AG04449 (cell line): ENCODE measurements at regions not wholly inside any gene's neighbourhood (a gene's known extent, or its start where the extent isn't known, plus 50 kb on each side); places are given as distances from the start of the nearest gene placed in this dataset.

Experiments
- CTCF ChIA-PET: fragments of 350-600 bp; formaldehyde crosslinking; extraction: SDS; loops from one replicate; lab custom pipeline; 2021; ENCODE audit warnings: antibody characterized with exemption; lab: Yijun Ruan, JAX
- POLR2A ChIA-PET: fragments of 400-600, 350-600 bp; formaldehyde crosslinking; extraction: SDS; loops from one replicate; lab custom pipeline; 2020; ENCODE audit warnings: antibody characterized with exemption, inconsistent platforms; lab: Yijun Ruan, JAX
- DNase-seq: peaks from one replicate; pipeline ENCODE4 v3.0.0-alpha.2; 2010; ENCODE audit warnings: low read depth, low spot score
- H3K4me3 ChIP-seq: 2 replicates; pipeline ENCODE4 v1.5.1; 2011; ENCODE audit warnings: low read depth, mild to moderate bottlenecking, control low read depth, low read length
- CTCF ChIP-seq: IDR thresholded peaks from one replicate; pipeline ENCODE4 v1.5.1; 2011; ENCODE audit warnings: mild to moderate bottlenecking, moderate library complexity, low read length, control low read depth, inconsistent platforms; ENCODE audit not compliant: insufficient read depth; ENCODE audit errors: missing control alignments

GRCh38 chr16:47774661-47775060 lies 313.5 kb downstream of the PHKB start:
- TF ChIP-seq CTCF, result no peak
- H3K4me3 ChIP-seq, result no peak overlapping the region
- DNase-seq, result no peak
- ChIA-PET CTCF (no interaction called here), POLR2A (no interaction called here)

- no peak for DNase-seq
- no peak overlapping the region for H3K4me3 ChIP-seq
- ChIA-PET CTCF (no interaction called here), POLR2A (no interaction called here)
- no peak for TF ChIP-seq CTCF
Observed at GRCh38 chr16:47753659-47754058, 292.5 kb downstream of the PHKB start.
